GM21786 (cell line): ENCODE measurements at regions not wholly inside any gene's neighbourhood (a gene's known extent, or its start where the extent isn't known, plus 50 kb on each side); places are given as distances from the start of the nearest gene placed in this dataset.

Experiments used
- ATAC-seq: cut with Tn5 transposase; IDR thresholded peaks from one replicate; pipeline ENCODE4 v1.9.1; 2021; ENCODE audit not compliant: unreplicated experiment

- no peak for ATAC-seq
These were observed 100.2 kb upstream of the FOXF1 start for GRCh38 chr16:86410081-86410480.

- no peak for ATAC-seq
These were observed 99.8 kb upstream of the FOXF1 start for GRCh38 chr16:86410529-86410928.

GRCh38 chr16:86411897-86412296 lies 98.4 kb upstream of the FOXF1 start:
- ATAC-seq, result no peak

- ATAC-seq, result no peak
These were observed 95.2 kb upstream of the FOXF1 start for GRCh38 chr16:86414991-86415740.

GRCh38 chr16:86418981-86419380 lies 91.3 kb upstream of the FOXF1 start:
- no peak for ATAC-seq

- ATAC-seq, result no peak
These were observed 90.8 kb upstream of the FOXF1 start for GRCh38 chr16:86419518-86419917.

GRCh38 chr16:86421995-86422394 lies 88.3 kb upstream of the FOXF1 start:
- ATAC-seq, result no peak

- no peak for ATAC-seq
These were observed 85.9 kb upstream of the FOXF1 start for GRCh38 chr16:86424398-86424797.

GRCh38 chr16:86424985-86425384 lies 85.3 kb upstream of the FOXF1 start:
- no peak for ATAC-seq

GRCh38 chr16:86426063-86426642 lies 84.2 kb upstream of the FOXF1 start:
- no peak for ATAC-seq

GRCh38 chr16:86427433-86427851 lies 82.9 kb upstream of the FOXF1 start:
- no peak for ATAC-seq

GRCh38 chr16:86428729-86429517 lies 81.4 kb upstream of the FOXF1 start:
- no peak for ATAC-seq

GRCh38 chr16:86429663-86430062 lies 80.7 kb upstream of the FOXF1 start:
- ATAC-seq, result no peak

- no peak for ATAC-seq
These were observed 79.5 kb upstream of the FOXF1 start for GRCh38 chr16:86430814-86431213.

GRCh38 chr16:86431540-86431939 lies 78.8 kb upstream of the FOXF1 start:
- no peak for ATAC-seq

- ATAC-seq, result no peak
These were observed 78.3 kb upstream of the FOXF1 start for GRCh38 chr16:86432048-86432447.

- no peak for ATAC-seq
These were observed 77.6 kb upstream of the FOXF1 start for GRCh38 chr16:86432691-86433090.

GRCh38 chr16:86436466-86437185 lies 73.7 kb upstream of the FOXF1 start:
- ATAC-seq, result no peak

- ATAC-seq, result no peak
These were observed 73.0 kb upstream of the FOXF1 start for GRCh38 chr16:86437348-86437747.

GRCh38 chr16:86442703-86443102 lies 67.6 kb upstream of the FOXF1 start:
- ATAC-seq, result no peak

GRCh38 chr16:86443508-86444147 lies 66.7 kb upstream of the FOXF1 start:
- no peak for ATAC-seq
